IPS DF 6.9 (cell line): ENCODE measurements at regions not wholly inside any gene's neighbourhood (a gene's known extent, or its start where the extent isn't known, plus 50 kb on each side); places are given as distances from the start of the nearest gene placed in this dataset.

Experiments
- DNase-seq: peaks from one replicate; pipeline ENCODE4 v3.0.0-alpha.2; 2013; ENCODE audit warnings: low read depth, low spot score
- H3K27ac ChIP-seq: one replicate; pipeline ENCODE4 v1.5.1; 2013; ENCODE audit warnings: low read length, control low read depth
- H3K27me3 ChIP-seq: 2 replicates; pipeline ENCODE4 v1.6.1; 2013; ENCODE audit warnings: mild to moderate bottlenecking, low read length; ENCODE audit not compliant: control insufficient read depth, insufficient read depth
- H3K36me3 ChIP-seq: 2 replicates; pipeline ENCODE4 v1.6.1; 2013; ENCODE audit warnings: low read length; ENCODE audit not compliant: control insufficient read depth, insufficient read depth
- H3K4me1 ChIP-seq: 2 replicates; pipeline ENCODE4 v1.6.1; 2013; ENCODE audit warnings: low read length; ENCODE audit not compliant: control insufficient read depth, insufficient read depth
- H3K4me3 ChIP-seq: 2 replicates; pipeline ENCODE4 v1.5.1; 2013; ENCODE audit warnings: mild to moderate bottlenecking, low read length
- H3K9me3 ChIP-seq: 2 replicates; pipeline ENCODE4 v1.6.1; 2013; ENCODE audit warnings: low read length, inconsistent platforms; ENCODE audit not compliant: control insufficient read depth, insufficient read depth
- WGBS: extraction: QIAGEN DNeasy Blood & Tissue Kit; methylation state at CpG from one replicate; pipeline ENCODE4 v1.1.7; 2013; ENCODE audit warnings: mixed read lengths, missing lambda C conversion rate; ENCODE audit not compliant: insufficient read length, insufficient coverage; 5-methylcytosine and 5-hydroxymethylcytosine counted together

- no peaks in the 10 kb centered on the region for H3K9me3 ChIP-seq
- no peak overlapping the region for H3K27ac ChIP-seq
- no peaks in the 10 kb centered on the region for H3K27me3 ChIP-seq
- no peaks in the 10 kb centered on the region for H3K4me1 ChIP-seq
- H3K4me3 ChIP-seq: no peak overlapping the region
- no peaks in the 10 kb centered on the region for H3K36me3 ChIP-seq
- no peak for DNase-seq
Measured at GRCh38 chr6:115358616-115359015, 702.1 kb downstream of the FRK start.

- Histone ChIP-seq H3K36me3 (no peaks in the 10 kb centered on the region), H3K4me3 (no peak overlapping the region), H3K27me3 (no peaks in the 10 kb centered on the region), H3K27ac (no peak overlapping the region), H3K9me3 (no peaks in the 10 kb centered on the region), H3K4me1 (no peaks in the 10 kb centered on the region)
- no peak for DNase-seq
- no CpG with 5 or more reads among the region's 1 CpG for WGBS
Measured at GRCh38 chr6:115356371-115356770, 704.3 kb downstream of the FRK start.

- no peak for DNase-seq
- Histone ChIP-seq H3K36me3 (no peaks in the 10 kb centered on the region), H3K27me3 (no peaks in the 10 kb centered on the region), H3K4me1 (no peaks in the 10 kb centered on the region), H3K27ac (no peak overlapping the region), H3K9me3 (no peaks in the 10 kb centered on the region), H3K4me3 (no peak overlapping the region)
- WGBS: no CpG with 5 or more reads among the region's 1 CpG
Measured at GRCh38 chr6:115323001-115323400, 737.7 kb downstream of the FRK start.

- no peak for DNase-seq
- no CpG with 5 or more reads among the region's 1 CpG for WGBS
- no peak overlapping the region for H3K4me3 ChIP-seq
Measured at GRCh38 chr6:115319823-115320222, 740.9 kb downstream of the FRK start.

GRCh38 chr6:115310156-115310555 is 750.5 kb downstream of the FRK start:
- H3K36me3 ChIP-seq: no peaks in the 10 kb centered on the region
- no peak overlapping the region for H3K27ac ChIP-seq
- H3K27me3 ChIP-seq: no peaks in the 10 kb centered on the region
- H3K4me1 ChIP-seq: no peaks in the 10 kb centered on the region; the same call in 1 of the 2 replicates
- WGBS: no CpG with 5 or more reads among the region's 6 CpGs
- no peaks in the 10 kb centered on the region for H3K9me3 ChIP-seq
- no peak overlapping the region for H3K4me3 ChIP-seq
- no peak for DNase-seq

More at GRCh38 chr6:115319823-115320222, 740.9 kb downstream of the FRK start:
- Histone ChIP-seq H3K36me3 (no peaks in the 10 kb centered on the region), H3K27me3 (no peaks in the 10 kb centered on the region; the same call in 1 of the 2 replicates), H3K4me1 (no peaks in the 10 kb centered on the region), H3K27ac (no peak overlapping the region), H3K9me3 (no peaks in the 10 kb centered on the region)

GRCh38 chr6:115302731-115303130 is 758.0 kb downstream of the FRK start:
- no peak overlapping the region for H3K27ac ChIP-seq
- no peaks in the 10 kb centered on the region for H3K36me3 ChIP-seq
- H3K9me3 ChIP-seq: no peaks in the 10 kb centered on the region
- H3K27me3 ChIP-seq: no peaks in the 10 kb centered on the region
- H3K4me1 ChIP-seq: no peaks in the 10 kb centered on the region
- no peak overlapping the region for H3K4me3 ChIP-seq
- DNase-seq: no peak
- no CpG with 5 or more reads among the region's 4 CpGs for WGBS

GRCh38 chr6:115287467-115287866 is 773.2 kb downstream of the FRK start:
- Histone ChIP-seq H3K36me3 (no peaks in the 10 kb centered on the region), H3K9me3 (no peaks in the 10 kb centered on the region), H3K4me3 (no peak overlapping the region), H3K27me3 (no peaks in the 10 kb centered on the region), H3K27ac (no peak overlapping the region), H3K4me1 (no peaks in the 10 kb centered on the region)
- DNase-seq: no peak
- no CpG with 5 or more reads among the region's 4 CpGs for WGBS

- 100% methylated on average over 1 of the region's 3 CpGs for WGBS
- Histone ChIP-seq H3K4me3 (no peak overlapping the region), H3K36me3 (peaks cover 2% of the 10 kb centered on the region; the same call in 1 of the 2 replicates), H3K4me1 (no peaks in the 10 kb centered on the region), H3K27me3 (no peaks in the 10 kb centered on the region), H3K27ac (no peak overlapping the region), H3K9me3 (no peaks in the 10 kb centered on the region)
- no peak for DNase-seq
Measured at GRCh38 chr6:115276881-115277565, 783.7 kb downstream of the FRK start.

GRCh38 chr6:115272311-115272710 is 788.4 kb downstream of the FRK start:
- no peaks in the 10 kb centered on the region for H3K9me3 ChIP-seq
- H3K4me1 ChIP-seq: 0 out of 2 replicates have a peak, but pooled peaks cover 1% of the 10 kb centered on the region
- H3K27me3 ChIP-seq: no peaks in the 10 kb centered on the region
- no peak overlapping the region for H3K27ac ChIP-seq
- H3K4me3 ChIP-seq: no peak overlapping the region
- H3K36me3 ChIP-seq: peaks cover 2% of the 10 kb centered on the region; the same call in 1 of the 2 replicates
- no peak for DNase-seq

GRCh38 chr6:115271434-115271833 is 789.3 kb downstream of the FRK start:
- no CpG with 5 or more reads among the region's 5 CpGs for WGBS

GRCh38 chr6:115270953-115271352 is 789.7 kb downstream of the FRK start:
- peaks cover 2% of the 10 kb centered on the region; the same call in 1 of the 2 replicates for H3K36me3 ChIP-seq
- 0 out of 2 replicates have a peak, but pooled peaks cover 1% of the 10 kb centered on the region for H3K4me1 ChIP-seq
- no peak overlapping the region for H3K27ac ChIP-seq
- H3K9me3 ChIP-seq: no peaks in the 10 kb centered on the region
- H3K4me3 ChIP-seq: no peak overlapping the region
- H3K27me3 ChIP-seq: no peaks in the 10 kb centered on the region
- DNase-seq: no peak

More at GRCh38 chr6:115271434-115271833, 789.3 kb downstream of the FRK start:
- no peaks in the 10 kb centered on the region for H3K27me3 ChIP-seq
- H3K4me3 ChIP-seq: no peak overlapping the region
- no peak overlapping the region for H3K27ac ChIP-seq
- 0 out of 2 replicates have a peak, but pooled peaks cover 1% of the 10 kb centered on the region for H3K4me1 ChIP-seq
- no peaks in the 10 kb centered on the region for H3K9me3 ChIP-seq
- H3K36me3 ChIP-seq: peaks cover 2% of the 10 kb centered on the region; the same call in 1 of the 2 replicates
- peak; percentile 20 for DNase-seq
